COLO668 (cell line): ENCODE measurements at regions not wholly inside any gene's neighbourhood (a gene's known extent, or its start where the extent isn't known, plus 50 kb on each side); places are given as distances from the start of the nearest gene placed in this dataset.

Source experiments
- DNase-seq: peaks from one replicate; lab custom pipeline; 2025; ENCODE audit not compliant: unreplicated experiment; lab: John Stamatoyannopoulos, UW

DNA sequence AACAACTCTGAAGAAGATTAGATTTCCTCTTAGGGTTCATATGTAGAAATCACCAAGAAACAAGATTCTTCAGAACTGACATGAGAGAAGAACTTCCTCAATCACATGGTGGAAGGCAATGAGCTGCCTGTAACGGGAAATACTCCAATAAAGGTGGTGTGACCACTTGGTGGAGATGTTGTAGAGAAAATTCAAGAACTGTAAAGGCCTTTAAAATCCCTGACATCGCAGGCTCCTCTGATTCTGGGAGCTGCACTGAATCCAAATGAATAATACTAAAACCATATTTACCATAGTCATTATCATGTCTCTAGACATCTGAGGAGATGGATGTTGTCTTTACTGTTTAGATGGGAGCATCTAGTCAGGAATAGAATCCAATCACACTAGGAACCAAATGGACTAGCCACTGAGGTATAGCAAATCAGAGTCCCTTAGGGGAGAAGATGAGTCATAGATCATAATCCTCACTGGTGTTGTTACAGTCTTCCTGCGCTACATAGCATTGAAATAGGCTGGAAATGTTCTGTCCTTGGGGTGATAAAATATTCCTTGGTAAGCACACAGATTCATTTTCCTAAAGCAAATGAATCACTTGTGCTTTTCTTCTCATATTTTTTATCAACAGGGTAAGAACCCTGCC is 321.6 kb upstream of the TENM4 start:
- DNase-seq, result no peak

GRCh38 chr11:79758325-79758724 is 317.5 kb upstream of the TENM4 start:
- no peak for DNase-seq

DNA sequence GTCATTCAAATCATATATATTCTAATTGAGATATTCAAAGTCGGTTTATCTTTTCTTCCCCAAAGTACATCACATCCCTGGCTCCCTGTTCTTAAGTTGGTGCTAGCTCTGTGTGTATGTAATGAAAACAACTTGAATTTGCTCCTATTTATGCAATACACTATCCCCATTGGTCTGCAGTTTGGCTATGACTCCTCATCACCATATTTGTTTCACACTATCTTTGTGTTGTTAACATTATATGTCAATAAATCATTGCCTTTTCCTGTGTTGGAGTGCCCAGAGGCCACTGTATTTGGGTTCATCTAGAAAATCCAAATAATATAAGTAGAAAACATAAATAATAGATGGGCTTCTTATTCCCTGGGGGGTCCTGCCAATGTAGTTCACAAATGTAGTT is 306.6 kb upstream of the TENM4 start:
- DNase-seq, result no peak

DNA sequence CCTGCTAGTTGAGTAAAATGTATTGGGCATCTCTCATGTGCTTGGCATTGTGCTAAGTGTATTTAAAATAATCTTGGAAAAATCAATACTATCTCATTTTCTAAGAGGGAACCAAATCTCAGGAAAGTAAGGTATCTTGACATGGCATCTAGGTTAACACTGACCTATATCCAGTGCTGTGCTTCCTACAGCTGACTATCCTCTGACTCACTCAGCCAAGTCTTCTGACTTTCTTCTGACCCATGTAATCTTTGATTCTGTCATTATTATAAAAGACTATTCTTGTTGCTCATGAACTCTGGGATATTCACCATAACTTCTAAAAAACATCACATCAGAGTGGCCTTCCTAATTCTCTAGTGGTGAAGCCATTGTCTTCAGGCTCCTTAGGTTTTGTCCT is 304.1 kb upstream of the TENM4 start:
- DNase-seq, result no peak

DNA sequence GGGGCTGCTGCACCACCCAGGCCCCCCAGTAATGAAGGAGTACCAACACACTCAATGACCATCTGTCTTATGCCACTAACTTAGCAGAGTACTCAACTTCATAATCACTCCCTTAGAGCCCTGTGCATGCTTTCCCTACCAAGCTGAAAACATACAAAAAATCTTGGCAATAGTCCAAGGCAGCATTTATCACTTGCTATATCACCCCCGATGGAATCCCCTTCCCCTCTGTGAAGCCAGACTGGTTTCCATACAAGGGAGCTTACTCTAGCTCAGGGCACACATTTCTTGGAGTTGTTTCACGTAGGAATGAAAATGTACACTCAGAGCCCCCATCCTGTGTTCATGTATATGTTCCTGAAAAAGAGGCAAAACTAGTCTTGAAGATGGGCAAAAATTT is 301.3 kb upstream of the TENM4 start:
- no peak for DNase-seq

- no peak for DNase-seq
Observed at GRCh38 chr11:79739591-79739990, 298.8 kb upstream of the TENM4 start.

GRCh38 chr11:79727221-79727620 is 286.4 kb upstream of the TENM4 start:
- no peak for DNase-seq

DNA sequence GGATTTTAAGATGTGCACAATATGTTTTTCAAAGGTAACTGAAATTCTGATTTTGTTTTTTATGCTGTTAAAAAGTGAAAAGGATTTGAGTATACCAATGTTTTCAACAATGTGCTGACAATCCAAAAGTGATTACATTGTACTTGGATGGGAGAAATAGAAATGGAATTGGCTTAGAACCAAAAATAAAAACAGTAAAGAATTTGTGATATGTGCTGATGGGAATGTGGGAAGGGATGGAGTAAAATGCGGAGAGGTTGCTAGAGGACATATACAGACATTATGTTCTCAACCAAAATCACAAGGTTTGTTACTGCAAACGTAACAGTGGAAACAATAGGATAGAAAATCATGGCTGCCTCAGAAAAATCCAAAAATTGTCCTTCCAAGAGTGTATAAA is 279.3 kb upstream of the TENM4 start:
- DNase-seq, result no peak

GRCh38 chr11:79708319-79708932 is 267.6 kb upstream of the TENM4 start:
- DNase-seq, result peak; percentile 26

DNA sequence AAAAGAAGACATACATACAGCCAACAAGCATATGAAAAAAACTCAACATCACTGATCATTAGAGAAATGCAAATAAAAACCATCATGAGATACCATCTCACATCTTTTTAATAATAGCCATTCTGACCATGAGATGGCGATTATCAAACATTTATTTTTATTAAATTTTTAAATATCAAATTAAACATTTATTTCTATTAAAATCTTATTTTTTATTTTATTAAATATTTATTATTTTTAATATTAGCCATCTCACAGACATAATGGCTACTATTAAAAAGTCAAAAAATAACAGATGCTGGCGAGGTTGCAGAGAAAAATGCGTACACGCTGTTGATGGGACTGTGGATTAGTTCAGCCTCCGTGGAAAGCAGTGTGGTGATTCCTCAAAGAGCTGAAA is 264.8 kb upstream of the TENM4 start:
- no peak for DNase-seq

DNA sequence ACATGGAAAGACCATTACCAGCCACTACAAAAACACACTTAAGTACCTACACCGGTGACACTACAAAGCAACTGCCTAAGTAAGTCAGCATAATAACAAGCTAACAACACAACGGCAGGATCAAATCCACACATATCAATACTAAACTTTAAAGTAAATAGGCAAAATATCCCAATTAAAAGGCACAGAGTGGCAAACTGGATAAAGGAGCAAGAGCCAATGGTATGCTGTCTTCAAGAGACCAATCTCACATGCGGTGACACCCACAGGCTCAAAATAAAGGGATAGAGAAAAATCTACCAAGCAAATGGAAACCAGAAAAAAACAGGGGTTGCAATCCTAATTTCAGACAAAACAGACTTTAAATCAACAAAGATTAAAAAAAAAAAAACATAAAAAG is 261.5 kb upstream of the TENM4 start:
- no peak for DNase-seq

GRCh38 chr11:79699246-79699645 is 258.4 kb upstream of the TENM4 start:
- DNase-seq, result no peak

DNA sequence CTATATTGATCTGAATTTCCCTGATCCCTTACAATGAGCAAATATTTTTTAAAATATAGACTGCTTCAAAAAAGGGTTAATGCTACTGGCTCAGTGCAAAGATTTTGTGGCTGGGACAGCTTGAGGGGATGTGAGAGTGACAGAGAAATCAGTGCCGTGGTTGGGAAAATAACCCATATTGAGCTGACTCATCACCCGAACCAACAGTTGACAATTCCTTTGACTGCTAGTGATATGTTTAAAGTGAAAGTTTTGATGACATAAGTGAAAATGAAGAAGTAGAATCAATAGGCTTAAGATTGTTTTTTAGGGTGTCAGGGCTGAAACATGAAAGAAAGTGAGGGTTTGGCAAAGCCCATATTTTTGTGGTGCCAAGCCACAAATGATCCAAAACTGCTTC is 257.1 kb upstream of the TENM4 start:
- no peak for DNase-seq

- no peak for DNase-seq
Observed at GRCh38 chr11:79694368-79694767, 253.5 kb upstream of the TENM4 start.

- peak; percentile 6 for DNase-seq
Observed at GRCh38 chr11:79691445-79691844, 250.6 kb upstream of the TENM4 start.

DNA sequence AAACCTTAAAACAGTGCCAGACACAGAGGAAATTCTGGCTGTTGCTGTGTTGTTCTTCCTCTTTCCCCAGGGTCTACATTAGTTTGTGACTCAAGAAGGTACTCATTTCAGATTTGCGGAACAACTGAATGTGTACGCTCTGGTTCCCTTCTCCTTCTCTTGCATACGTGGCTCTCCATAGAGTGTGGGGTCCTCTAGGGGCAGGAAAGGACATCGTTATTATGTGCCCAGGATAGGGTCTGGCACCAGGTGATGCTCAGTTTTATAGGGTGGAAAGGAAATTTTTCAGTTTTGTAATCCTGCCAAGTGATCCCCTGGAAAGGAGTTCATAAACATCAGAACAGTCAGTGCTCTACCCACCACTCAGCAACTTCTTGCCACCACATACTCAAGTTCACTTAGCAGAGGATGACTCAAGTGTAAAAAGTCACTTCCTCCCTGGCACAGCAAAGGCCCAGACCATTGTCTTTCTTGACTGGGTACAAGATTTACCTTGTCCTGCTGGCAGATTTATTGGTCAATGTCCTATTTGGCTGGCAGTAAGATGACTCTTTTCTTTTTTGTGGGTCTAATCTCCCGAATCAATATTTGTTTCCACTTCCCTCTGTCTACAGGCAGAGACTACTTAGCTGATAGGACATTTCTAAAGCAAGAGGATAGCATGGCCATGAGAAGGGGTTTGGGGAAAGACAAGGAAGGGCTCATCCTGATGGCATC is 246.0 kb upstream of the TENM4 start:
- no peak for DNase-seq

- DNase-seq, result no peak
Observed at GRCh38 chr11:79683930-79684329, 243.1 kb upstream of the TENM4 start.

DNA sequence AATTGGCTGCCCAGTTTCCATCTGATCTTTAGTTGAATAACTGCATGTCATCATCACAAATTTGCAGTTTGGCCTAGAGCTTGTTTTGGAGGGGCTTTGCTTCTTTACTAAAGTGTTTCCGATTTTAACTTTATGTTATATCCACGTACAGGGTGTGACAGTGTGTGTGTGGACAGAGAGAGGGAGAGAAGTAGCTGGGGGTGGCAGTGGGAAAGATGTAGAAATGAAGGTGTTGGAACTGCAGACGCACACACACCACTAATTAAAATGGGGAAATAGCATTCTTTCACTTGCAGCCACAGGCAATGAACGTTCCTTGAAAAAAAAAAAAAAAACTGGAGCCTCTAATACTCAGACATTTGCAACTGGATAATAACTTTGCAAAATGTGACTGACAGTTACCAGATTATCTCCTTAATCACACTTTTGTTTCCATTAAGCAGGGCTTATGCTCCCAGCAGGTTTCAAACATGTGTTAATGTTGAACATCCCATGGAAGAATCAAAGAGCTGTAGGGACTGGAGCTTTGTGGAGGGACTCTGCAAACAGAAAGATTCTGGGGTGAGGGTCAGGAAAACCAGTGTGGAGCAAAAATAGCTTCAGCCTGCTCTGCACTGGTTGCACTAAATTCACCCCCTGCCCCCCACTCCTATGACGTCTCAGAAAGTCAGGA is 238.1 kb upstream of the TENM4 start:
- no peak for DNase-seq

- no peak for DNase-seq
Observed at GRCh38 chr11:79676396-79676795, 235.6 kb upstream of the TENM4 start.

DNA sequence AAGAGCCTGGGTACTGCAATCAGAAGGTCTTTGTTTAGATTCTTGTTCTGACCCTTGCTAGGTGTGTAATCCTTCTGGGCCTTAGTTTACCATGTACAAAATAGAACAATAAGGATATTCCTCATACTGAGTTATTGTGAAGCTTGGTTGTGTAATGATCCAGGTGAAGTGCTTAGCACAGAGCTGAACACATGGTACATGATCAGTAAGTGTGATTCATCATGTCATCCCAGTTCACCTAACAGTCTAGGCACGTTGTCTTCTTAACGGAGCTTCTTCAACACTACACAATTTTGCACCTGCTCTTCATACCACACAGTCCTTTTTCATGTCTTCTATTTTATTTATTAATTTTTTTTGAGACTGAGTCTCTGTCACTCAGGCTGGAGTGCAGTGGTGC is 234.3 kb upstream of the TENM4 start:
- no peak for DNase-seq

DNA sequence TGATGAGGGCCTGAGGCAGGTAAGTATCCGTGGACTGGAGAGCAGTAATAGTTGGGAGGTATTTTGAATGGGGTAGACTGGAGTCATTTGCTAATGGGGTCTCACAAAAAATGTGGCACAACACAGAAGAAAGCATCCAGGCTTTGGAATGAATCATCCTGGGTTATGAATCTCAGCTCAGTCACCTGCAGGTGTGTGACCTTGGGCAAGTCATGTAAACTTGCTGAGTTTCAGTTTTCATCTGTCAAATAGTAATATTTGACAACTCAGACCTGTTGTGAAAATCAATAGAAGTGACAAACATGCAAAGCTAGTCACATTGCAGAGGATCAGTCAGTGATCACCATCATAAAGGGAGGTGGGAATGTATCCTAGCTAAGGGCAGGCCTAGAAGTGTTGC is 232.0 kb upstream of the TENM4 start:
- no peak for DNase-seq

- DNase-seq, result no peak
Observed at GRCh38 chr11:79671401-79671800, 230.6 kb upstream of the TENM4 start.
